H7 (cell line): ENCODE measurements at regions not wholly inside any gene's neighbourhood (a gene's known extent, or its start where the extent isn't known, plus 50 kb on each side); places are given as distances from the start of the nearest gene placed in this dataset.
A peak's percentile ranks its signal among the peaks of the same experiment; 100 is the strongest.
"Not testable (repeated sequence)": the region's sequence is repeated elsewhere in the genome, so short reads cannot be mapped to it uniquely, and the experiment has no call there.

Experiments
- DNase-seq: peaks from one replicate; pipeline ENCODE4 v3.0.0; 2012
- H3K27me3 ChIP-seq: 2 replicates; pipeline ENCODE4 v1.6.0; 2011; ENCODE audit warnings: mild to moderate bottlenecking, low read length; ENCODE audit not compliant: control insufficient read depth, insufficient read depth
- H3K36me3 ChIP-seq: replicated peaks from 2 replicates; pipeline ENCODE4 v1.5.1; 2011; ENCODE audit warnings: low read length; ENCODE audit not compliant: control insufficient read depth, insufficient read depth
- H3K4me3 ChIP-seq: 2 replicates; pipeline ENCODE4 v1.5.1; 2011; ENCODE audit warnings: low read depth, mild to moderate bottlenecking, control low read depth, low read length, moderate library complexity; ENCODE audit not compliant: insufficient read depth

DNA sequence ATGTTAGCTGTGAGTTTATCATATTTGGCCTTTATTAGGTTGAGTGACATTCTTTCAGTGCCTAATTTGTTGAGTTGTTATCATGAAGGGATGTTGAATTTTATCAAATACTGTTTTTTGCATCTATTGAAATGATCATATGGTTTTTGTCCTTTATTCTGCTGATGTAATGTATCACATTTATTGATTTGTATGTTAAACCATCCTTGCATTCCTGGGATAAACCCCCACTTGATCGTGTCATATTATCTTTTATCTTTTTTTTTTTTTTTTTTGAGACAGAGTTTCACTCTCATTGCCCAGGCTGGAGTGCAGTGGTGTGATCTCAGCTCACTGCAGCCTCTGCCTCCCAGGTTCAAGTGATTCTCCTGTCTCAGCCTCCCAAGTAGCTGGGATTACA lies 51.9 kb upstream of the MFGE8 start:
- H3K4me3 ChIP-seq, H3K27me3 ChIP-seq, H3K36me3 ChIP-seq, DNase-seq: not testable (repeated sequence)

DNA sequence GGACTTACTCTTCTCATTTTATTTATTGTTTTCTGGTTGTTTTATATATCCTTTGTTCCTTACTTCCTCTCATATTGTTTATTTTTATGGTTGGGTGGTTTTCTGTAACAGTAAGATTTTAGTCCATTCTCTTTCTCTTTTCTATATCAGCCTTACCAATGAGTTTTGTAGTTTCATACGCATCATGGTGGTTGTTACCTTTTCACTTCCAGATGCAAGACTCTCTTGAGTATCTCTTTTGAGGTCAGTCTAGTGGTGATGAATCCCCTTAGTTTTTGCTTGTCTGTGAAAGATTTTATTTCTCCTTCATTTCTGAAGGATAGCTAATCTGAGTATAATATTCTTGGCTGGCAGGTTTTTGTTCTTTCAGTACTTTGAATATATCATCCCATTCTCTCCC lies 57.1 kb upstream of the MFGE8 start:
- DNase-seq: no peak
- H3K4me3 ChIP-seq: no peak overlapping the region
- H3K36me3 ChIP-seq: no peaks in the 10 kb centered on the region
- H3K27me3 ChIP-seq: no peaks in the 10 kb centered on the region

DNA sequence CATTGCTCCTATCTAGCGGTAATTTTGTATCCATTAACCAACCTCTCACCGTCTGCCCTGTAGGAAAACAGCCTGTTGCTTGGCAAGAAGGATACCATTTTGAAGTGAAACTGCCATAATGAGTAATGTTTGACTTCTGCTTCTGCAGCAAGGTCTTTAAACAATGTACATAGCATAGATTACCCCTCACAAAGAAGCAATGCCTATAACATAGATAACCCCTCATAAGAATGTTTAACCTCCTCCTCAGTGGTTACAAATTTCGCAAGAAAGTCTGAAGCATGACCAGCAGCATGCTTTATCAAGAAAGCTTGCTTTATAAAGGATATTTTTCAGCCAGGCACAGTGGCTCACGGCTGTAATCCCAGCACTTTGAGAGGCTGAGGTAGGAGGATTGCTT lies 61.2 kb upstream of the MFGE8 start:
- Histone ChIP-seq H3K4me3 (no peak overlapping the region), H3K36me3 (no peaks in the 10 kb centered on the region), H3K27me3 (no peaks in the 10 kb centered on the region)
- DNase-seq: no peak

DNA sequence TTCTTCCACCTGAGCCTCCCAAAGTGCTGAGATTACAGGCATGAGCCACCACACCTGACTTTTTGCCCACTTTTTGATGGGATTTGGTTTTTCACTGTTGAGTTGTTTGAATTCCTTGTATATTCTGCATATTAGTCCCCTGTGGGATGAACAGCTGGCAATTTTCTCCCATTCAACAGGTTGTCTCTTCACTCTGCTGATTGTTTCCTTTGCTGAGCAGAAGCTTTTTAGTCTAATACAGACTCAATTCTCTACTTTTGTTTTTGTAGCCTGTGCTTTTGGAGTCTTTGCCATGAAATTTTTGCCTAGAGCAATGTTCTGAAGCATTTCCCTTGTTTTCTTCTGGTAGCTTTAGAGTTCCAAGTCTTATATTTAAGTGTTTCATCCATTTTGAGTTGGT lies 62.7 kb upstream of the MFGE8 start:
- DNase-seq: no peak
- no peaks in the 10 kb centered on the region for H3K27me3 ChIP-seq
- no peak overlapping the region for H3K4me3 ChIP-seq
- H3K36me3 ChIP-seq: no peaks in the 10 kb centered on the region

DNA sequence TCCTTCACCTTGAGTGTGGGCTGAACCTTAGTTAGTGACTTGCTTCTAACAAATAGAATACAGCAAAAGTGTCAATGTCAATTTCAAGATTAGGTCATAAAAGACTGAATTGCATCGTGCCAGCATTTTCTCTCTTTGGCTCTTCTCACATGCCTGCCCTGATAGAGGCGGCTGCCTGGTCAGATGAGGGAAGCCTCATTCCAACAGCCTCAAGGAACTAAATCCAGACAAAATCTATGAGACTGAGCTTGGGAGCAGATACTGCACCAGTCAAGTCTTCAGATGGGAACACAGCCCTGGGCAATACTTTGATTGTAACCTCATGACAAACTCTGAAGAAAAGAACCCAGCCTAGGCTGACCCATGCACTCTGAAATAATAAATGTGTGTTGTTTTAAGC lies 63.5 kb upstream of the MFGE8 start:
- no peaks in the 10 kb centered on the region for H3K36me3 ChIP-seq
- DNase-seq: no peak

DNA sequence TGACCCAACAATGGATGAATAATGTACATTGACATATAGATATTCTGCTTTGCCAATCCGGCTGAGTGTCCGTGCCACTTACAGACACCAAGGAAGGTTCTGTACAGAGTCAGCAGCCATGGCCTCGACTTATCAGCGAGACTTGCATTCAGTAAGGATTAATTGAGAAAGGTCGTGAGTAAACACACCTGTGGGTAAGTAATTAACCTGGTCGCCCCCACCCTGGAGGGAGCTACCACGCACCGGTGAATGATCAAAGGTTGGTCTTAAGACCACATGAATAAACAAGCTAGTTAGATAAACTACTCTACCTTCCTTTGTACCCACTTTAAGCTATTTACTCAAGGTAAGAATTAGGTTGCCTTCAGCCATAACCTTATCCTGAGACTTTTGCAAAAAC lies 66.5 kb upstream of the MFGE8 start:
- H3K4me3 ChIP-seq: no peak overlapping the region
- DNase-seq: no peak
- no peaks in the 10 kb centered on the region for H3K27me3 ChIP-seq
- no peaks in the 10 kb centered on the region for H3K36me3 ChIP-seq

More for the DNA sequence above, 63.5 kb upstream of the MFGE8 start:
- Histone ChIP-seq H3K27me3 (no peaks in the 10 kb centered on the region), H3K4me3 (no peak overlapping the region)

DNA sequence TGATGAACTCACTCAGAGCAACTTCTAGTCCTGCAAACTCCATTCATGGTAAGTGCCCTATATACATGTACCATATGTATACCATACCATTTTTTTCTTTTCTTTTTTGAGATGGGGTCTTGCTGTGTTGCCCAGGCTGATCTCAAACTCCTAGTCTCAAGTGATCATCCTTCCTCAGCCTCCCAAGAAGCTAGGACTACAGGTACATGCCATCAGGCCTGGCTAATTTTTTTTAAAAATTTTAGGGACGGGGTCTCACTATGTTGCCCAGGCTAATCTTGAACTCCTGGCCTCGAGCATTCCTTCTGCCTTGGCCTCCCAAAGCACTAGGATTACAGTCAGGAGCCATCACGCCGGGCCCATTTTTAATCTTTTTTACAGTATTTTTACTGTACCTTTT lies 67.3 kb upstream of the MFGE8 start:
- Histone ChIP-seq H3K27me3 (no peaks in the 10 kb centered on the region), H3K36me3 (no peaks in the 10 kb centered on the region), H3K4me3 (no peak overlapping the region)
- no peak for DNase-seq

DNA sequence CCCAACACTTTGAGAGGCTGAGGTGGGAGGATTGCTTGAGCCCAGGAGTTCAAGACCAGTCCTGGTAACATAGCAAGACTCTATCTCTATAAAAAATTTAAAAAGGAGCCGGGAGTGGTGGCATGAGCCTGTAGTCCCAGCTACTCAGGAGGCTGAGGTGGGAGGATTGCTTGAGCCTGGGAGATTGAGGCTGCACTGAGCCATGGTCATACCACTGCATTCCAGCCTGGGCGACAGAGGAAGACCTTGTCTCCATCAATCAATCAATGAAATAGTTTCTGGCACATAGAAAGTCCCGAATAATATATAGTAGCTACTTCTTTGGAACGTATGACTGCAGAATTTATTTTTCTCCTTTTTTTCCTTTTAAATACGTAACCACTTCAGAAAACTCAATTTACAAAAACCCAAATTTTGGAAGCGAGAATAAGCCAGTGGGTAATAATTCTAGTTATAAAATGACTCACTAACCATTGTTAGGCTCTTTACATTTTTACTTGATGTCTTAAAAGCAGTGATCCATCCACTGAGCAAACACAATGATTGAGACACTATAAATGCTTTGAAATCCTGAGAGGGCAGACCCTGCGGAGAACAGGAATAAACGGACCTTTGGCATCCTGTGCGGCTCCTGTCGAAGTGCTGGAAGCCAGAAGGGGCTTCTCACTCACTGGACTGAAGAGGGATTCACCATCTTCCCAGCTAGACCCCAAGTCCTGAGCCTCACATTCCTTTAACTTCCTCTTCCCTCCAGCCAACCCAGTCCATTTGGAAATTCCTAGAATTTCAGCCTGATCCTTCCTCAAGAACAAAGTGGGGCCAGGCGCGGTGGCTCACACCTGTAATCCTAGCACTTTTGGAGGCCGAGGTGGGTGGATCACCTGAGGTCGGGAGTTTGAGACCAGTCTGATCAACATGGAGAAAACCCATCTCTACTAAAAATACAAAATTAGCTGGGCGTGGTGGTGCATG lies 68.4 kb upstream of the MFGE8 start:
- DNase-seq: no peak
- no peak overlapping the region for H3K4me3 ChIP-seq
- no peaks in the 10 kb centered on the region for H3K27me3 ChIP-seq
- no peaks in the 10 kb centered on the region for H3K36me3 ChIP-seq

DNA sequence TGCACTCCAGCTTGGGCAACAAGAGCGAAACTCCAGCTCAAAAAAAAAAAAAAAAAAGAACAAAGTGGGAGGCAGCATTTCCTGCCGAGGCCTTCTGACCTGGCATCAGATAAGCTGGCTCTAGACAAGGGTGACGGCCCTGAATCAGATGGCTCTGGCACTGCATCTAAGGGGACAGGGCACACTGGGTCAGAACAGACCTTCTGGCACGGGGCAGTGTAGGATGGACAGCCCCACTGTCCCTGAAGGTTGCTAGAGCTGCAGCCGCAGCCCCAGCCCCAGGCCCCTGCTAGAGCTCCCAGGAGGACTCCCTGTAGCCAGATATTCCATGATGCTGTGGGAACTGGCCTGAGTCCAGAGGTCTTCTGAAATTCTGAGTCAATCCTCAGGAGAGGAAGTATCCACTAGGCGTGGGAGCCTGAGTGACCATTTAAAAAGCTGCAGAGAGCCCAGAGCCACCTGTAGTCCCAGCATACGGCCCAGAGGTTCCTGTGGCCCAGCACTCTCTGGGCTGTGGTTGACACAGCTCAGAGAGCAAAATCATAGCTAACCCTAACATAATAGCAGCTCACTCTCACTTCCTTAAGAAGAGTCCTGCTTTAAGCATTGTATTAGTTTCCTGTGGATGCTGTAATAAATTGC lies 69.2 kb upstream of the MFGE8 start:
- Histone ChIP-seq H3K4me3 (no peak overlapping the region), H3K27me3 (no peaks in the 10 kb centered on the region), H3K36me3 (no peaks in the 10 kb centered on the region)
- DNase-seq: no peak

DNA sequence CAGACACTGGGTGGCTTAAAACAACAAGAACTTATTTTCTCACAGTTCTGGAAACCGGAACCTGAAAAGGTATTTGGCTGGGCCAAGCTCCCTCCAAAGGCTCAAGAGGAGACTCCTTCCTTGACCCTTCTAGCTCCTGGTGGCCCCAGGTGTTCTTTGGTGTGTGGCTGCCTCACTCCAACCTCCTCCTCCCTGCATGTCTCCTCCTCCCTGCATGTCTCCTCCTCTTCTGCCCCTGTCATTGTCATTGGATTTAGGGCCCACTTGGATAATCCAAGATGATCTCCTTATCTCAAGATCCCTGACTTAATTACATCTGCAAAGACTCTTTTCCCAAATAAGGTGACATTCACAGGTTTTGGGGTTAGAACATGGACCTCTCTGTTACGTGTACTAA lies 69.8 kb upstream of the MFGE8 start:
- Histone ChIP-seq H3K27me3 (no peaks in the 10 kb centered on the region), H3K4me3 (no peak overlapping the region), H3K36me3 (no peaks in the 10 kb centered on the region)
- DNase-seq: no peak

DNA sequence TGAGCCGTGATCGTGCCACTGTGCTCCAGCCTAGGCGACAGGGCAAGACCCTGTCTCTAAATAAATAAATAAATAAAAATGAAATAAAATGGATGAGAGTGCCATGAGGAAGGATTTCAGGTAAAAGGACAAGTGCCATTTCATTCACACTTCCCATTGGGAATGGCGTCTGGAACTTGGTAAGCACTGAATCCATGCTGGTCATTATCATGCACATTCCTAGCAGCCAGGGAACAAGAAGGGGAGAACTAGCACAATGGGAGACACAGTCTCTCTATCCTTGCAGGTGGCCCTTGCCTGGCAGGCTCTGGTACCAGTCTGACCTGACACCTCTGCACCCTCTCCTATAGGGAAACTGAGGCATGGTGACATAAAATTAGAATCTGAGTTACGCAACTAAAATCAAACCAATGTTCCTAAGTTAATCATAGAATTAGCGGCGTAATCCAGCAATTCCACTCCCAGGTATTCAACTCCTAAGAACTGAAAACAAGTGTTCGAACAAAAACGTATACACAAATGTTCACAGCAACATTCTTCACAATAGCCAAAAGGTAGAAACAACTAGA lies 70.8 kb upstream of the MFGE8 start:
- no peak overlapping the region for H3K4me3 ChIP-seq
- H3K36me3 ChIP-seq: no peaks in the 10 kb centered on the region
- DNase-seq: no peak
- no peaks in the 10 kb centered on the region for H3K27me3 ChIP-seq

DNA sequence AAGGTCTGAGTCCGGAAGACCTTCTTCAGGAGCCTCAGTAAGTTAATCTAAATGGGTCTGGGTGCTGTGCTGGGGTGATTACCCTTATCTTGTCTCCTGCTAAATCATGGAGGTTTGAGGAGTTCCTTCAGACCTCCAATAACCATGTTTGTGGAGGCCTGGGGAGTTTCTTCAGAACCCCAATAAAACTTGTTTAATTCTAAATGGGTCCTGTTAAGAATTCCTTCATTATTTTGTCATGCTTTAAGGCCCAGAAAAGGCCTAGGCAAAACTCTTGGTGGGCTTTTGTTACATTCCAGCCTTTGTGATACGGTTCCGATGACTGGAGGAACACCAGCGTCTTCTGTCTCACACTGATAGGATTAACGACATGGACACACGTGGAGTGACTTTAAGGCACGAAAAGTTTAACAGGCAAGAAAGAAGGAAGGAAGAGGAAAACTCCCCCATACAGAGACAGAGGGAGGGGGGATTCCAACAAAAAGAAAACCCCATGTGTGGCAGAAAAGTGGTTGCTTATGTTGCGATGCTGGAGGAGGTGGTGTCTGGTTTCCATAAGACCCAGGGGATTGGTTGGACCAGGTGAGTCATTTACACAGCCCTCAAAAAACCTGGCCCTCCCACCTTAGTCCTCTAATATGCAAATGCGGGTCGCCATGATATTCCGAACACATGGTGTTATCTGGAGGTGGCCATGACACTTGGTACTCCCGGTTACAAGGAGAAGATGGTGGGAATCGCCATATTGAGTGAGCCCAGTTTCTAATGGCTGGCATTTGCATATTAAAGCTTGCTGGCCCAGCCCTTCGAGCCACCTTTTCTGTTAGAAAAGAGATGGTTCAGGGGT lies 72.6 kb upstream of the MFGE8 start:
- H3K27me3 ChIP-seq: no peaks in the 10 kb centered on the region
- H3K36me3 ChIP-seq: no peaks in the 10 kb centered on the region
- no peak overlapping the region for H3K4me3 ChIP-seq
- peak; percentile 73 for DNase-seq

DNA sequence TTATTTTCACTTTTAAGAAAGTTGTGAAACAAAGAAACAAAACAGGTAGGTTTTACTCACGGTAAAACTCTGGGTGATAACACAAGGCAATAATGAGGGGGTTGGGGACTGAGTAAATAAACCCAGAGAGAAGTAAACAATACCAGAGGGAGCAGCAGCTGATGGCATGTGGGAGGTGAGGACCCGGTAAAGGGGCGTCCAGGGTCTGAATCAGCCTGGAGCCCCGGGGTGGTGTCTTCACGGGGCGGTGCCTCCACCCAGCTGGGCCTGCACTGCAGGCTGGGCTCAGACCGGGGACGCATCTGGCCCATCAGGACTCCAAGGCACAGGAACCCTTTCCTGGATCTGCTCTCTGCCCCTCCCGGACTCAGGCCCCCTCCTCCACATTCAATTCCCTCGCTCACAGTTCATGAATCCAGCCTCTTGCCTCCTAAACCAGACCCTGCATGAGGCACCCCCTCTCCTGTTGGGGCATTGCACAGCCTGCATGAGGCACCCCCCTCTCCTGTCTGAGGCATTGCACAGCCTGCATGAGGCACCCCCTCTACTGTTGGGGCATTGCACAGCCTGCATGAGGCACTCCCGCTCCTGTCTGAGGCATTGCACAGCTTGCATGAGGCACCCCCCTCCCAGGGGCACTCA lies 73.9 kb upstream of the MFGE8 start:
- DNase-seq: peak; percentile 57
- no peaks in the 10 kb centered on the region for H3K27me3 ChIP-seq
- H3K36me3 ChIP-seq: no peaks in the 10 kb centered on the region
- H3K4me3 ChIP-seq: peak overlapping the region; percentile 1; the same call in 1 of the 2 replicates

DNA sequence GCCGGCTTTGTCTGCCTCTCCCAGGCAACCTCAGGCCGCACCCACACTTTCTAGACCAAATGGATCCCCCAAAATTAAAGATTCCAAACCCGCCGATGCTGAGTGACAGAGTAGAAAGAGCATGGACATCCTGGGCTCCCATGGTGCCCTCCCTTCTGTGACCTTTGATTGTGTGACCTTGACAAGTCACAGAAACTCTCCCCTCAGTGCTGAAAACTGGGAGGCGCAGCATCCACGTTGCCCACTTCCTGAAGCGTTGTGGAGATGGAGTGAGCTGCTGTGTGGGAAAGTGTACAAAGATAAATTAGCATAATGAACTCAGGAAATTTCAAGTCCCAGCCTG lies 74.4 kb upstream of the MFGE8 start:
- Histone ChIP-seq H3K27me3 (no peaks in the 10 kb centered on the region), H3K36me3 (no peaks in the 10 kb centered on the region), H3K4me3 (no peak overlapping the region; the same call in 1 of the 2 replicates)
- DNase-seq: no peak
